Right lobe of liver (tissue), 4 donors: ENCODE measurements at regions not wholly inside any gene's neighbourhood (a gene's known extent, or its start where the extent isn't known, plus 50 kb on each side); places are given as distances from the start of the nearest gene placed in this dataset.

Experiments used
- CTCF ChIP-seq, 4 donors: fragments of 200-600 bp in 3 of 4; fragments of 450-650 bp in 1 of 4; IDR thresholded peaks; one replicate each; pipeline versions ENCODE4 v1.5.1 to v1.8.0; 2016 to 2022; ENCODE audit warnings: antibody characterized with exemption in 4 of 4, mild to moderate bottlenecking in 2 of 4
- POLR2A ChIP-seq: fragments of 450-650 bp; IDR thresholded peaks from one replicate; pipeline ENCODE4 v1.6.1; 2017; ENCODE audit warnings: antibody characterized with exemption, mild to moderate bottlenecking
- donor health status: DM: no; HTN: no; CAD: no.
- donor health status: DM: no; HTN: no; CAD: no.
- donor health status: DM: no; HTN: yes; CAD: no.

GRCh38 chr2:167548396-167548795 is 660.1 kb downstream of the XIRP2 start:
- TF ChIP-seq CTCF (IDR thresholded peaks at IDR 0.05) = no peak
- no peak for TF ChIP-seq POLR2A
